Fibroblast of lung (primary cell): ENCODE measurements at regions not wholly inside any gene's neighbourhood (a gene's known extent, or its start where the extent isn't known, plus 50 kb on each side); places are given as distances from the start of the nearest gene placed in this dataset.
A peak's percentile ranks its signal among the peaks of the same experiment; 100 is the strongest.

Experiments used
- DNase-seq, 2 donors: peaks; one replicate each; pipeline versions ENCODE4 v3.0.0 to v3.0.0-alpha.2; 2010; ENCODE audit warnings: low read depth in 2 of 2
- H2AFZ ChIP-seq: 2 replicates; pipeline ENCODE4 v1.5.1; 2012; ENCODE audit warnings: low read length, control low read depth, inconsistent platforms
- H3K27ac ChIP-seq: 2 replicates; pipeline ENCODE4 v1.5.1; 2011; ENCODE audit warnings: low read length, control low read depth; ENCODE audit not compliant: insufficient read depth
- H3K27me3 ChIP-seq: 2 replicates; pipeline ENCODE4 v1.5.1; 2011; ENCODE audit warnings: mild to moderate bottlenecking, low read length; ENCODE audit not compliant: control insufficient read depth, insufficient read depth
- H3K36me3 ChIP-seq: 2 replicates; pipeline ENCODE4 v1.5.1; 2011; ENCODE audit warnings: low read length; ENCODE audit not compliant: control insufficient read depth, insufficient read depth
- H3K4me1 ChIP-seq: 2 replicates; pipeline ENCODE4 v1.5.1; 2011; ENCODE audit warnings: low read length; ENCODE audit not compliant: control insufficient read depth, insufficient read depth; ENCODE audit errors: extremely low read depth
- H3K4me2 ChIP-seq: 2 replicates; pipeline ENCODE4 v1.5.1; 2011; ENCODE audit warnings: low read length, control low read depth; ENCODE audit not compliant: insufficient read depth; ENCODE audit errors: extremely low read depth
- H3K4me3 ChIP-seq, 4 experiments: fragments of 200-600 bp in 1 of 4; sonication (generic) in 1 of 4; replicated peaks in 1 of 4; 2 replicates each; pipeline ENCODE4 v1.5.1; 2011 to 2016; ENCODE audit warnings: low read length in 4 of 4, low read depth in 3 of 4, mild to moderate bottlenecking in 3 of 4, control low read depth in 2 of 4, inconsistent platforms in 1 of 4, mixed read lengths in 1 of 4; ENCODE audit not compliant: insufficient read depth in 1 of 4; ENCODE audit errors: control extremely low read depth in 1 of 4
- H3K79me2 ChIP-seq: 2 replicates; pipeline ENCODE4 v1.5.1; 2012; ENCODE audit warnings: mild to moderate bottlenecking, low read length, inconsistent platforms; ENCODE audit not compliant: control insufficient read depth, insufficient read depth
- H3K9ac ChIP-seq: 2 replicates; pipeline ENCODE4 v1.5.1; 2011; ENCODE audit warnings: mild to moderate bottlenecking, low read length, control low read depth; ENCODE audit not compliant: insufficient read depth
- H3K9me3 ChIP-seq: 2 replicates; pipeline ENCODE4 v1.5.1; 2012; ENCODE audit warnings: low read depth, low read length; ENCODE audit not compliant: control insufficient read depth, insufficient read depth
- H4K20me1 ChIP-seq: 2 replicates; pipeline ENCODE4 v1.5.1; 2011; ENCODE audit warnings: low read length; ENCODE audit not compliant: control insufficient read depth, insufficient read depth; ENCODE audit errors: extremely low read depth
- EZH2 ChIP-seq: IDR thresholded peaks from 2 replicates; pipeline ENCODE4 v1.5.1; 2012; ENCODE audit warnings: low read length, control low read depth, mild to moderate bottlenecking; ENCODE audit errors: missing control alignments
- TF ChIP-seq, protein P1 (sequence below), 2 donors: IDR thresholded peaks in 1 of 2; conservative IDR thresholded peaks in 1 of 2; 1 replicate in 1 of 2; 2 replicates in 1 of 2; pipeline ENCODE4 v1.5.1; 2011 to 2012; ENCODE audit warnings: low read length in 2 of 2, control low read depth in 1 of 2, inconsistent platforms in 1 of 2, low read depth in 1 of 2, mild to moderate bottlenecking in 1 of 2

DNA sequence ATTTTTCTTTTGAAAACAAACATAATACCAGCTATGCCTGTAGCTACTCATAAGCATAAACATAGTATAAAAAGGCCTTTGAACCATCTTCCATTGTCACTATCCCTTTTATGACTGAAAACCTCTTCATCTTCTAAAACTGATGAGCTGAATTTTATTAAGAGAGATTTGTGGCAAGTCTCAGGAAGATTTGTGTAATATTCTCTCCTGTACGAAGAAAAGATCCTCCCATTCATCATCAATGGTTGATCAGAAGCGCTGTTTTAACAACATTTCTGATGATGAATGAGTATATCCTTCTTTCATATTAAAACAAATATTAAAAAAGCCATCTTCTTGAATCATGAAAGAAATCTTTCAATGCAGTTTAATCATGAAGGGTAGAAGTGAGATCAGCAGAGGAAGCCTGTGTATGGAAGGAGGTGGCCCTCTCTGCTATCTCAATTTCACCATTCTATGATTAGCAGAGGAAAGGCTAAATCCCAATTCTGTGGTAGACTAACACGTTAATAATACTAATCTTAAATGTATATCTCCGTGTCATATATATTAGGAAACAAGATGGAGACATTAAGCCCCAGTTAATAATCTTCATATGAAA is 430.2 kb downstream of the FRK start:
- H3K36me3 ChIP-seq = no peaks in the 10 kb centered on the region
- no peak overlapping the region for H3K4me3 ChIP-seq
- no peak for TF ChIP-seq EZH2
- TF ChIP-seq, protein P1, sequence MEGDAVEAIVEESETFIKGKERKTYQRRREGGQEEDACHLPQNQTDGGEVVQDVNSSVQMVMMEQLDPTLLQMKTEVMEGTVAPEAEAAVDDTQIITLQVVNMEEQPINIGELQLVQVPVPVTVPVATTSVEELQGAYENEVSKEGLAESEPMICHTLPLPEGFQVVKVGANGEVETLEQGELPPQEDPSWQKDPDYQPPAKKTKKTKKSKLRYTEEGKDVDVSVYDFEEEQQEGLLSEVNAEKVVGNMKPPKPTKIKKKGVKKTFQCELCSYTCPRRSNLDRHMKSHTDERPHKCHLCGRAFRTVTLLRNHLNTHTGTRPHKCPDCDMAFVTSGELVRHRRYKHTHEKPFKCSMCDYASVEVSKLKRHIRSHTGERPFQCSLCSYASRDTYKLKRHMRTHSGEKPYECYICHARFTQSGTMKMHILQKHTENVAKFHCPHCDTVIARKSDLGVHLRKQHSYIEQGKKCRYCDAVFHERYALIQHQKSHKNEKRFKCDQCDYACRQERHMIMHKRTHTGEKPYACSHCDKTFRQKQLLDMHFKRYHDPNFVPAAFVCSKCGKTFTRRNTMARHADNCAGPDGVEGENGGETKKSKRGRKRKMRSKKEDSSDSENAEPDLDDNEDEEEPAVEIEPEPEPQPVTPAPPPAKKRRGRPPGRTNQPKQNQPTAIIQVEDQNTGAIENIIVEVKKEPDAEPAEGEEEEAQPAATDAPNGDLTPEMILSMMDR (conservative IDR thresholded peaks at IDR 0.05 in 1 of 2, IDR thresholded peaks at IDR 0.05 in 1 of 2; ENCODE audit: low read depth in 1 of 2, low read length in 2 of 2) = no peak

GRCh38 chr6:115629415-115629814 is 431.3 kb downstream of the FRK start:
- DNase-seq = no peak
- Histone ChIP-seq H3K79me2 (no peaks in the 10 kb centered on the region), H3K27me3 (no peaks in the 10 kb centered on the region), H3K4me3 (no peak overlapping the region), H4K20me1 (no peaks in the 10 kb centered on the region), H3K4me1 (no peaks in the 10 kb centered on the region), H3K4me2 (no peak overlapping the region), H3K9me3 (no peaks in the 10 kb centered on the region), H3K9ac (no peak overlapping the region), H3K27ac (no peak overlapping the region), H2AFZ (no peak overlapping the region), H3K36me3 (no peaks in the 10 kb centered on the region)
- TF ChIP-seq, protein P1 (conservative IDR thresholded peaks at IDR 0.05 in 1 of 2, IDR thresholded peaks at IDR 0.05 in 1 of 2; ENCODE audit: low read depth in 1 of 2, low read length in 2 of 2) = no peak
- TF ChIP-seq EZH2 = no peak

More for the DNA sequence above, 430.2 kb downstream of the FRK start:
- Histone ChIP-seq H3K79me2 (no peaks in the 10 kb centered on the region), H3K4me2 (no peak overlapping the region), H3K27ac (no peak overlapping the region), H4K20me1 (no peaks in the 10 kb centered on the region), H2AFZ (no peak overlapping the region), H3K9ac (no peak overlapping the region), H3K4me1 (no peaks in the 10 kb centered on the region), H3K9me3 (no peaks in the 10 kb centered on the region), H3K27me3 (no peaks in the 10 kb centered on the region)
- DNase-seq = no peak

- Histone ChIP-seq H3K27ac (no peak overlapping the region), H3K4me1 (no peaks in the 10 kb centered on the region), H3K36me3 (no peaks in the 10 kb centered on the region), H3K9ac (no peak overlapping the region), H3K4me2 (no peak overlapping the region), H3K9me3 (no peaks in the 10 kb centered on the region), H3K4me3 (no peak overlapping the region), H3K79me2 (no peaks in the 10 kb centered on the region), H3K27me3 (no peaks in the 10 kb centered on the region), H4K20me1 (no peaks in the 10 kb centered on the region), H2AFZ (no peak overlapping the region)
- no peak for TF ChIP-seq EZH2
- TF ChIP-seq, protein P1 (conservative IDR thresholded peaks at IDR 0.05 in 1 of 2, IDR thresholded peaks at IDR 0.05 in 1 of 2; ENCODE audit: low read depth in 1 of 2, low read length in 2 of 2) = no peak
- peak; percentile 0 to 26 for DNase-seq
These were observed 442.4 kb downstream of the FRK start for GRCh38 chr6:115618256-115618655.
